GM19328 (cell line): ENCODE measurements at regions not wholly inside any gene's neighbourhood (a gene's known extent, or its start where the extent isn't known, plus 50 kb on each side); places are given as distances from the start of the nearest gene placed in this dataset.

Experiments
- ATAC-seq: cut with Tn5 transposase; IDR thresholded peaks from one replicate; pipeline ENCODE4 v1.9.1; 2021; ENCODE audit warnings: mild to moderate bottlenecking, moderate library complexity; ENCODE audit not compliant: unreplicated experiment

- no peak for ATAC-seq
Measured at GRCh38 chr5:31137676-31138075, 55.8 kb upstream of the CDH6 start.

DNA sequence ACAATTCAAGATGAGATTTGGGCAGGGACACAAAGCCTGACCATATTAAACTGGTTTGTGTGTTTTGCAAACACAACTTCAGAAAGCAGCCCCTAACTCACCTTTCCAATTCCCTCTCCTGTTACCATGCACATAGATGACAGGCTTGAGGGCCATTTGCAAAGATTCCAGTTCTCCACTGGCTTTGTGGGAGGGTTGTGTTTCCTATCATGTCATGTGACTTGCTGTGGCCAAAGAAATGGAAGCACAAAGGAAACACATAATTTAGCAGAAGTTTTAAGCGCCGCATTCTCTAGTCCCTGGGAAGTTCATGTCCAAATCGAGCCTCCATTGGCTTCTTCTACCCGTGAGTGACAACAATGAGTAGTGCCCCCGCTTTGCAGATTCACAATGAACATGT, 57.9 kb upstream of the CDH6 start:
- no peak for ATAC-seq

GRCh38 chr5:31133488-31133887, 60.0 kb upstream of the CDH6 start:
- ATAC-seq: no peak

- ATAC-seq: no peak
Measured at GRCh38 chr5:31131381-31131891, 62.0 kb upstream of the CDH6 start.

DNA sequence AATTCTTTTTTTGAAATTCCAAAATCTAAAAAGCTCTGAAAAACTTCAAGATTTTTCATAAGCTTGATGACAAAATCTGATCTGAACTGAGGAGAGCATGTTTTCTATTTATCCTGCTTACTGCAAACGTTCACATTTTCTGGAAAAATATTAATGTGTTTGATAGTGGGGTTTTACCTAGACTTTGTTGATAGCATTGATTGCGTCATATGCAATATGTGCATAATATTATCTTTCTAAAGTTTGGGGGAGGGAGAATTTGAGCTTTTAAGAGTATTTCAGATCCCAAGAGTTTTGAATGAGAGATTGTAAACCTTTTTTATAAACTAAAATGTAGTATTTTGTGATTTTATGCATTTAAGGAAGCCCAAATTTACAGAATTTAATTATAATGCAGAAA, 62.8 kb upstream of the CDH6 start:
- no peak for ATAC-seq

DNA sequence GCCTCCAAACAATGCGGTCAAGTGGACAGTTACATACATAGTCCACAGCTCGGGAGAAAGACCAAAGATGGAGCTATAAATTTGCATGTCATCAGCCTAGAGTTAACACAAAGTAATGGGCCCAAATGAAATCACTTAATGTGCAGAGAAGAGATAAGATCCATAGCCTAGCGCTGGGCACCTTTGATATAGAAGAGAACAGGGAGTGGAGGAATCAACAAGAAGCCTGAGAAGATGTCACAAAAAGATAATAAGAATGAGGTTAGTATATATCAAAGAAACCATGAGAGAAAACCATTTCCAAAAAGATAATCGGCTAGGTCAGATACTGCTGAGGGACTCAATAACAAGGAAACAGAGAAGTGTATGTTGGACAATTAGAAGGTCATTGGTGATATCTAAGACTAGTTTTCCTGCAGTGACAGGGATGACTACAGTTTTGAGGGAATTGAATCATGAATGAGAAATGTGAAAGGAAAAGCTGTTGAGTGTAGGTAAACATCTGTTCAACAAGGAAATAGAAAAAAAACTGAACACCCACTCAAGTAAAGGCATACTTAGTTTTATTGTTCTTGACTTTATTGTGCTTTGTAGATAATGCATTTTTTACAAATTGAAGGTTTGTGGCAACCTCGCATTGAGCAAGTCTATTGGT, 68.7 kb upstream of the CDH6 start:
- ATAC-seq: no peak

GRCh38 chr5:31124026-31124425, 69.5 kb upstream of the CDH6 start:
- ATAC-seq: no peak

- no peak for ATAC-seq
Measured at GRCh38 chr5:31122998-31123951, 70.2 kb upstream of the CDH6 start.

GRCh38 chr5:31121224-31121623, 72.3 kb upstream of the CDH6 start:
- ATAC-seq: no peak

DNA sequence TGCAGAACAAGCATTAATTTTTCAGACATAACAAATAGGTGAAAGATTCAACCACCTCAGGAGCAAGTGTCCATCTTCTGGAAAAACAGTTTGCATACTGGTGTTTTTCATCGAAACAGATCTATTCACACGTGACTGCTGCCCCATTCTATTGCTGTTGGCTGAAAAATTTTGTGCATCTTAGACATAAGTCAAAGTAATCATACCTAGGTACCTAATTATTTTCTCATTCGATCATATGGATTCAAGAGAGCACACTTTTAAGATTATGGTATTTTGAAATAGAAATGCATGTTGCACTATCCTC, 72.9 kb upstream of the CDH6 start:
- no peak for ATAC-seq

DNA sequence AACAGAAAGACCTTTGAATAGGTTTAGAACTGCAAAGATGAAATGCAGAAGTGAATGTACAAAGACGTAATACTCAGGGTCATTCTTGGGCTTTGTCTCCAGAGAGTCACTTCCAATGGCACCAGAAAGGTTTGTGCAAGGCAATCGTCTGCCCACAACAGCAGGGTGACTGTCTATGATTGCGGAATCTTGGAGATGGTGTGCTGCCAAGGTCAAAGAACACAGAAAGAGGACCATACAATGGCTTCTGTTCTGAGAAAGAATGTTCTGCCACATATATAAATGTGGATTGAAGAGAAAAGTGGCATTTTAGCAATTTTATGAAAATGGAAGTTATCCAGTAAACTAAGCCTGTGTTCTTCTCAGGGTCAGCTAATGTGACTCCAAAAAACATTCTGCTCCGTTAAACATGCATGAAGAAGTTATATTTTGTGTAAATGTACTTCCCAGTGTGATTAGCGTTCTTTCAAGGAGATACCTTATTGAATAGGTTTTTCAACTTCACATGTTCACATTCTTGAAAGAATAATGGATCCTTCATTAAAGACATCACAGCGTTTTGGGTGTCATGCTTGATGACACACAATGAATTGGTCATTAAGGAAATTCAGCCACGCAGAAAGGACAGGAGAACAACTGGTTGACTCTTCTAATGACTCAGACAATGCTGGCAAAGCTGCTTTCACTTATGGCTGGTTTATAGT, 73.4 kb upstream of the CDH6 start:
- ATAC-seq: no peak

DNA sequence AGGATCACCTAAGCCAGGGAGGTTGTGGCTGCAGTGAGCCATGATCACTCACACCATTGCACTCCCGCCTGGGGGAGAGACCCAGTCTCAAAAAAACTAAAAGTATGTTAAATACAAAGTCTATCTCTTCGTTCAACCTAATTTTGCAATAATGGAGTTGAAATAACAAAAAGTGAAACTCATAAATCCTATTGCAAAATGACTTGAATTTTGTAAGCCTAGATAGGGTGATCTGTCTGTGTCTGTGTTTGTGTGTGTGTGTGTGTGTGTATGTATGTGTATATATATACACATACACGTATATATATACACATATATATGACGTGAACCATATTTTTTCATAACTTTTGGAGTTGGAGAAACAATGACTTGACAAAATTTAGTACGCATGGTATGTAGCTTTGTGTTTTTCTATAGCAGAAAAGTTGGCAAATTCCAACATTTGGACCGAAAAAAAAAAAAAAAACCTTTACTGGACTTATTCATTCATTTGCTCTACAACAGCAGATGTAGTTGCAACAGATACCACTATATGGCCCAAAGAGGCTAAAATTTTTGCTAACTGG, 76.9 kb upstream of the CDH6 start:
- no peak for ATAC-seq

DNA sequence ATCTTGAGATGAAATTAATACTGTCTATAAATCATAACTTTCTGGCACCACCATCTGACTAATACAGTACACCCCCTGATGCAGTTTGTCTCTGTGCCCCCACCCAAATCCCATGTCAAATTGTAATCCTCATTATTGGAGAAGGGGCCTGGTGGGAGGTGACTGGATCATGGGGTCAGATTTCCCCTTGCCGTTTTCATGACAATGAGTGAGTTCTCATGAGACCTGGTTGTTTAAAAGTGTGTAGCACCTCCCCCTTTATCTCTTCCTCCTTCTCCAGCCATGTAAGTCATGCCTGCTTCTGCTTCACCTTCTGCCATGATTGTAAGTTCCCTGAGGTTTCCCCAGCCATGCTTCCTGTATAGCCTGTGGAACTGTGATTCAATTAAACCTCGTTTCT, 78.7 kb upstream of the CDH6 start:
- ATAC-seq: no peak

GRCh38 chr5:31113666-31114350, 79.7 kb upstream of the CDH6 start:
- ATAC-seq: no peak

GRCh38 chr5:31113101-31113500, 80.4 kb upstream of the CDH6 start:
- no peak for ATAC-seq

GRCh38 chr5:31107091-31107518, 86.4 kb upstream of the CDH6 start:
- ATAC-seq: no peak

- no peak for ATAC-seq
Measured at GRCh38 chr5:31106691-31107090, 86.8 kb upstream of the CDH6 start.

- ATAC-seq: no peak
Measured at GRCh38 chr5:31106278-31106677, 87.2 kb upstream of the CDH6 start.

DNA sequence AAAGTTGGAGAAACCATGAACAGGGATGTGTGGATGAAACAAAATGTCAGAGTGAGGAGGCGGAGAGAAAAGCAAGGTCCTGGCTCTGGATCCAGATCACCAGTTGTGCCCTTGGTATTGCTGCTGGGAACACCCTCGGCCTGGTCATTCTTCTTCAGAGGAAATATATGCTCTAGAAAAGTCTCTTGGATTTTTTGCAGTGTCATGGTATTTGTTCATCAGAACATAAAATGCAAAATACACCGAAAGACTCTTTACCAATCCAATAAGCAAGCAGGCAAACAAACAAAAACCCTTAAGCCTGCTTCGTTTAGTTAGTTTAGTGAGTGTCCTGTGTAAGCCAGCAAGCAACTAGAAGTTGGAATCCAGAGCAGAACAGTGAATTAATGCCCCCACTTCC, 88.7 kb upstream of the CDH6 start:
- ATAC-seq: no peak

- ATAC-seq: no peak
Measured at GRCh38 chr5:31100781-31101310, 92.6 kb upstream of the CDH6 start.
